ENCODE measurements at regions not wholly inside any gene's neighbourhood (a gene's known extent, or its start where the extent isn't known, plus 50 kb on each side); places are given as distances from the start of the nearest gene placed in this dataset.

DNA sequence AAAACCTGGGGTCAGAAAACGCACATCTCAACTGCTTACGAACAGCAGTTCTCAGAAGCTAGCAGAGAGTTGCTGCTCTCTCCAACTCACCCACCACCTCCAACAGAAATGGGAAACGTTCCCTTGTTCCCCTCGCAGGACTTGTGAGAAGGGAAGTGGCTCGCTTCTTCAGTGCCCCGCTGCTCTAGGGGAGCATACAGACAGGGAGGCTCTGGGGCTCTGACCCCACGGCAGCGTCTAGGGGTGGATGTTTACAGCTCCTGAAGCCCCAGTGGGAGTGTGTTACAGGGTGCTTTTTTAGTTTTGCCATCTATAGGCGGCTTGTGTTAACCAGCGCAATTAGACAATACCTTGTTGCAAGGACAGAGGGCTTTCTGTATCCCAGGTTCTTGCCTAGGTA is 267.7 kb upstream of the ACTBL2 start:
- no peaks in the 10 kb centered on the region for H3K27me3 ChIP-seq
- no peaks in the 10 kb centered on the region for H3K4me1 ChIP-seq
- no peaks in the 10 kb centered on the region for H3K9me3 ChIP-seq
- ATAC-seq = no peak
- WGBS, 2 donors = 92 to 94% methylated on average over 10 of the region's 10 CpGs
- DNase-seq = no peak
- TF ChIP-seq, protein P1, sequence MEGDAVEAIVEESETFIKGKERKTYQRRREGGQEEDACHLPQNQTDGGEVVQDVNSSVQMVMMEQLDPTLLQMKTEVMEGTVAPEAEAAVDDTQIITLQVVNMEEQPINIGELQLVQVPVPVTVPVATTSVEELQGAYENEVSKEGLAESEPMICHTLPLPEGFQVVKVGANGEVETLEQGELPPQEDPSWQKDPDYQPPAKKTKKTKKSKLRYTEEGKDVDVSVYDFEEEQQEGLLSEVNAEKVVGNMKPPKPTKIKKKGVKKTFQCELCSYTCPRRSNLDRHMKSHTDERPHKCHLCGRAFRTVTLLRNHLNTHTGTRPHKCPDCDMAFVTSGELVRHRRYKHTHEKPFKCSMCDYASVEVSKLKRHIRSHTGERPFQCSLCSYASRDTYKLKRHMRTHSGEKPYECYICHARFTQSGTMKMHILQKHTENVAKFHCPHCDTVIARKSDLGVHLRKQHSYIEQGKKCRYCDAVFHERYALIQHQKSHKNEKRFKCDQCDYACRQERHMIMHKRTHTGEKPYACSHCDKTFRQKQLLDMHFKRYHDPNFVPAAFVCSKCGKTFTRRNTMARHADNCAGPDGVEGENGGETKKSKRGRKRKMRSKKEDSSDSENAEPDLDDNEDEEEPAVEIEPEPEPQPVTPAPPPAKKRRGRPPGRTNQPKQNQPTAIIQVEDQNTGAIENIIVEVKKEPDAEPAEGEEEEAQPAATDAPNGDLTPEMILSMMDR (IDR thresholded peaks at IDR 0.05) = no peak
- H3K4me3 ChIP-seq = no peak overlapping the region
- intact Hi-C loops (cut with DNase I) = no loop called here
- H3K27ac ChIP-seq = no peak overlapping the region
- no peaks in the 10 kb centered on the region for H3K36me3 ChIP-seq

DNA sequence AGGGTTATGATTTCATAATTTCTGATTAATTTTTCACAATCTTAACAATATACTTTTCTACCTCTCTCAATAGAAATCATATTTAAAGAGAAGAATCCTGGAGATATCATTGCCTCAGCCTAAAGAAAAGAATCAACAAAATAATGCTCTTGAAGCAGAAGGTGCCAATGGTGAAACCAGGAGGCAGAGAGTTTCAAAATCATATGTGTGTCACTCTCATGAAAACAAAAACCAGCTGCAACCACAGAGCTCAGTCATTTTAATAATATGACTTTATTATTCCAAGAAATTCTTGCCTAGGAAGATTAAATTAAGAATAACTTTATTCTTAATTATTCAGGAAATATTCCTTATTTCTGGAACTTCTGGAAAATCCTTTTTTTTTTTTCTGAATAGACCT is 266.8 kb upstream of the ACTBL2 start:
- Histone ChIP-seq H3K27ac (no peak overlapping the region), H3K27me3 (no peaks in the 10 kb centered on the region), H3K36me3 (no peaks in the 10 kb centered on the region), H3K9me3 (no peaks in the 10 kb centered on the region), H3K4me1 (no peaks in the 10 kb centered on the region), H3K4me3 (no peak overlapping the region)
- intact Hi-C loops (cut with DNase I) = no loop called here
- DNase-seq (no peak), ATAC-seq (no peak)
- TF ChIP-seq, protein P1 (IDR thresholded peaks at IDR 0.05) = no peak

DNA sequence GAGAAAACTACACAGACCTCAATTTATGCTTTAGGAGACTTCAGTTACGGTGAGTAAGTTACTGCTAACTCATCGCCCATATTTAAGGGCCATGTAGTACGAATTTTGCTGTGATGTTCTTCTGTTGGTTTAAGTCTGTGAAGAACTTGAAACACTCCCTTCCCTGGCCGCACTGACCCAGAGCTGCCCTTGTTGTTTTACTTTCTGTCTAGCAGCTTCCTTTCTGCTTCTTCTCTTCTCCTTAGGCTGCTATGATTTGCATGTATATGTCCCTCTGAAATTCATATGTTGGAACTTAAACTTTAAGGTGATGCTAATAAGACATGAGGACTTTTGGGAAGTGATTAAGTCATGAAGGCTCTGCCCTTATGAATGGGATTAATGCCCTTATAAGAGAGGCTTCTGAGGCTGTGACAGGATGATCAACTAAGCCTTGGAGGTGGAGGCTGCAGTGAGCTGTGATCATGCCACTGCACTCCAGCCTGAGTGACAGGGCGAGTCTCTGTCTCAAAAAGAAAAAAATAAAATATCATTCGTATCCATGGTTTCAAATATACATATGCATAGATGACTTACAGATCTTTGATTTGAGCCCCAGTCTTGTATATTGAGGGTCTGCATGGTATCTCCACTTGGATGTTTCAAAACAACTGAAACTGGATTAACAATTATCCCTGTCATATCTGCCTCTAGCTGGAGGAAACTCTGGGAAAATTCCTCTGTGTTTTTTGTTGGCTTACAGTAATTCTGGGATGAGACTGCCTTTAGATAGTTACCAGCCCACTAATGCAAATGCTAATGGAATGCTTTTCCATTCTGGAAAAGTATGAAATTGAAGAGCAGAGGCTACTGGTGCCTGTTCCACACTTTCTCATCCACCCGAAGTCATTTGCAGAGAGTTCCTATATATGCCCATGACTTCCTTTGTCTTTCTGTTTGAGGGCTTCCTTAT is 263.4 kb upstream of the ACTBL2 start:
- Histone ChIP-seq H3K36me3 (no peaks in the 10 kb centered on the region), H3K9me3 (no peaks in the 10 kb centered on the region), H3K27ac (no peak overlapping the region), H3K27me3 (no peaks in the 10 kb centered on the region), H3K4me1 (no peaks in the 10 kb centered on the region), H3K4me3 (no peak overlapping the region)
- intact Hi-C loops (cut with DNase I) = no loop called here
- ATAC-seq (no peak), DNase-seq (no peak)
- TF ChIP-seq, protein P1 (IDR thresholded peaks at IDR 0.05) = no peak
- 86 to 94% methylated on average over 7 of the region's 7 CpGs for WGBS, 2 donors

DNA sequence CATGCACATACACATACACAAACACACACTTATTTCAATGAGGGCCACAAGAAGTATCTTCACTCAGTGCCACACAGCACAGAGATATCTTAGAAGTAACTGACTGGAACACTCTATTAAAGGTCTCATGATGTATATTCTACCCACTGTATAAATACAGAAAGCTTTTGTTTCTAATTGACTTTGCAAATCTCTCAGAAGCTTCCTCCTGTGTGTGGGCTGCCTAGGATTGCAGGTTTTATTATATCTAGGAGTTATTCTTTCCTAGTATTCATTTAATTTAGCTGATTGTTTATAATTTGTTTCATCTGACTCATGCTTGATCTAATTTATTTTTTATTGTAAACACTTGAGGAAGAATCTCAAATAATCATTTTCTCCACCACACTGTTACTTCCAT is 262.4 kb upstream of the ACTBL2 start:
- no peaks in the 10 kb centered on the region for H3K27me3 ChIP-seq
- no peaks in the 10 kb centered on the region for H3K9me3 ChIP-seq
- no peak for DNase-seq
- intact Hi-C loops (cut with DNase I) = no loop called here
- ATAC-seq = no peak
- H3K4me1 ChIP-seq = no peaks in the 10 kb centered on the region
- no peaks in the 10 kb centered on the region for H3K36me3 ChIP-seq
- TF ChIP-seq, protein P1 (IDR thresholded peaks at IDR 0.05) = no peak
- H3K4me3 ChIP-seq = no peak overlapping the region
- H3K27ac ChIP-seq = no peak overlapping the region
